GM12875 (cell line): ENCODE measurements at regions not wholly inside any gene's neighbourhood (a gene's known extent, or its start where the extent isn't known, plus 50 kb on each side); places are given as distances from the start of the nearest gene placed in this dataset.
"Not testable (repeated sequence)": the region's sequence is repeated elsewhere in the genome, so short reads cannot be mapped to it uniquely, and the experiment has no call there.

ENCODE experiments used
- H3K4me3 ChIP-seq: one replicate; pipeline ENCODE4 v1.5.1; 2011; ENCODE audit warnings: low read depth, low read length, control low read depth
- CTCF ChIP-seq: IDR thresholded peaks from 2 replicates; pipeline ENCODE4 v1.5.1; 2011; ENCODE audit warnings: low read depth, mild to moderate bottlenecking, control low read depth, inconsistent platforms, low read length, moderate library complexity, borderline replicate concordance; ENCODE audit not compliant: insufficient read depth

GRCh38 chr7:65453341-65454030, 79.8 kb downstream of the ZNF92 start:
- H3K4me3 ChIP-seq: no peak overlapping the region
- TF ChIP-seq CTCF: no peak

GRCh38 chr7:65454469-65454868, 80.8 kb downstream of the ZNF92 start:
- no peak for TF ChIP-seq CTCF
- H3K4me3 ChIP-seq: no peak overlapping the region

- H3K4me3 ChIP-seq: not testable (repeated sequence)
Observed at GRCh38 chr7:65455050-65455449, 81.4 kb downstream of the ZNF92 start.

GRCh38 chr7:65457705-65458104, 84.0 kb downstream of the ZNF92 start:
- no peak overlapping the region for H3K4me3 ChIP-seq

GRCh38 chr7:65459438-65459837, 85.8 kb downstream of the ZNF92 start:
- H3K4me3 ChIP-seq: no peak overlapping the region
- no peak for TF ChIP-seq CTCF

More at GRCh38 chr7:65457705-65458104, 84.0 kb downstream of the ZNF92 start:
- TF ChIP-seq CTCF: no peak

GRCh38 chr7:65462148-65462716, 88.6 kb downstream of the ZNF92 start:
- TF ChIP-seq CTCF: no peak
- no peak overlapping the region for H3K4me3 ChIP-seq

- H3K4me3 ChIP-seq: no peak overlapping the region
- TF ChIP-seq CTCF: no peak
Observed at GRCh38 chr7:65463184-65463583, 89.5 kb downstream of the ZNF92 start.

GRCh38 chr7:65469919-65470558, 96.4 kb downstream of the ZNF92 start:
- H3K4me3 ChIP-seq: not testable (repeated sequence)
